Mesendoderm (in vitro differentiated cells): ENCODE measurements at regions not wholly inside any gene's neighbourhood (a gene's known extent, or its start where the extent isn't known, plus 50 kb on each side); places are given as distances from the start of the nearest gene placed in this dataset.

Experiments used
- DNase-seq: peaks from one replicate; pipeline ENCODE4 v3.0.0; 2013
- H2AK5ac ChIP-seq: 2 replicates; pipeline ENCODE4 v1.6.1; 2013; ENCODE audit warnings: low read length, inconsistent platforms
- H2BK120ac ChIP-seq: 2 replicates; pipeline ENCODE4 v1.6.1; 2013; ENCODE audit warnings: low read depth, mild to moderate bottlenecking, low read length, moderate library complexity, mixed read lengths
- H2BK15ac ChIP-seq: replicated peaks from 2 replicates; pipeline ENCODE4 v1.6.1; 2013; ENCODE audit warnings: low read depth, mild to moderate bottlenecking, moderate library complexity
- H2BK5ac ChIP-seq: 2 replicates; pipeline ENCODE4 v1.6.1; 2013; ENCODE audit warnings: low read length, inconsistent platforms
- H3K18ac ChIP-seq: 2 replicates; pipeline ENCODE4 v1.6.1; 2013; ENCODE audit warnings: mild to moderate bottlenecking, low read length, mixed read lengths
- H3K23ac ChIP-seq: one replicate; pipeline ENCODE4 v1.6.1; 2013; ENCODE audit warnings: low read length
- H3K27ac ChIP-seq: 2 replicates; pipeline ENCODE4 v1.5.1; 2013; ENCODE audit warnings: low read depth, mild to moderate bottlenecking, inconsistent platforms, low read length, moderate library complexity
- H3K27me3 ChIP-seq: 2 replicates; pipeline ENCODE4 v1.6.1; 2013; ENCODE audit warnings: low read length, control low read depth, mild to moderate bottlenecking, inconsistent platforms; ENCODE audit not compliant: insufficient read depth, poor library complexity
- H3K36me3 ChIP-seq: 2 replicates; pipeline ENCODE4 v1.6.1; 2013; ENCODE audit warnings: low read length, inconsistent platforms; ENCODE audit not compliant: control insufficient read depth, insufficient read depth
- H3K4ac ChIP-seq: one replicate; pipeline ENCODE4 v1.6.1; 2013; ENCODE audit warnings: low read depth, mild to moderate bottlenecking, low read length, moderate library complexity
- H3K4me1 ChIP-seq: 2 replicates; pipeline ENCODE4 v1.6.1; 2013; ENCODE audit warnings: low read depth, low read length, inconsistent platforms; ENCODE audit not compliant: control insufficient read depth
- H3K4me2 ChIP-seq: 2 replicates; pipeline ENCODE4 v1.6.1; 2013; ENCODE audit warnings: low read length
- H3K4me3 ChIP-seq: 2 replicates; pipeline ENCODE4 v1.5.1; 2013; ENCODE audit warnings: mild to moderate bottlenecking, low read length
- H3K56ac ChIP-seq: one replicate; pipeline ENCODE4 v1.6.1; 2013; ENCODE audit warnings: low read length
- H3K79me1 ChIP-seq: 2 replicates; pipeline ENCODE4 v1.6.1; 2013; ENCODE audit warnings: low read length, inconsistent platforms
- H3K79me2 ChIP-seq: 2 replicates; pipeline ENCODE4 v1.6.1; 2013; ENCODE audit warnings: mild to moderate bottlenecking, low read length; ENCODE audit not compliant: control insufficient read depth, insufficient read depth
- H3K9ac ChIP-seq: 2 replicates; pipeline ENCODE4 v1.6.1; 2013; ENCODE audit warnings: low read length, inconsistent platforms
- H4K5ac ChIP-seq: one replicate; pipeline ENCODE4 v1.6.1; 2013; ENCODE audit warnings: low read length
- H4K8ac ChIP-seq: one replicate; pipeline ENCODE4 v1.6.1; 2013; ENCODE audit warnings: low read depth, mild to moderate bottlenecking, control low read depth, low read length, moderate library complexity
- WGBS: extraction: QIAGEN DNeasy Blood & Tissue Kit; methylation state at CpG from one replicate; pipeline ENCODE4 v1.1.7; 2013; ENCODE audit warnings: low lambda C conversion rate, missing lambda C conversion rate; ENCODE audit not compliant: insufficient coverage; ENCODE audit errors: extremely low coverage; 5-methylcytosine and 5-hydroxymethylcytosine counted together

- no peak overlapping the region for H3K18ac ChIP-seq
- H2BK5ac ChIP-seq = no peak overlapping the region
- no peak overlapping the region for H4K5ac ChIP-seq
- H3K79me1 ChIP-seq = no peaks in the 10 kb centered on the region
- no peak overlapping the region for H3K23ac ChIP-seq
- H3K4ac ChIP-seq = no peak overlapping the region
- no peak overlapping the region for H3K4me3 ChIP-seq
- H3K4me2 ChIP-seq = no peak overlapping the region
- H4K8ac ChIP-seq = no peak overlapping the region
- H2BK120ac ChIP-seq = no peak overlapping the region
- no peaks in the 10 kb centered on the region for H3K79me2 ChIP-seq
- H3K27me3 ChIP-seq = no peaks in the 10 kb centered on the region
- H2BK15ac ChIP-seq = no peak overlapping the region
- no peak overlapping the region for H3K9ac ChIP-seq
- no peak for DNase-seq
- H3K4me1 ChIP-seq = no peaks in the 10 kb centered on the region
- no CpG with 5 or more reads among the region's 5 CpGs for WGBS
- H3K56ac ChIP-seq = no peak overlapping the region
- no peak overlapping the region for H2AK5ac ChIP-seq
- H3K36me3 ChIP-seq = no peaks in the 10 kb centered on the region
- H3K27ac ChIP-seq = no peak overlapping the region
Measured at GRCh38 chr5:82924226-82925060, 152.8 kb downstream of the TMEM167A start.

- H4K8ac ChIP-seq = no peak overlapping the region
Measured at GRCh38 chr5:82922086-82922734, 155.0 kb downstream of the TMEM167A start.

GRCh38 chr5:82918311-82919031, 158.7 kb downstream of the TMEM167A start:
- Histone ChIP-seq H2BK5ac (no peak overlapping the region), H2BK15ac (no peak overlapping the region)
- WGBS = no CpG with 5 or more reads among the region's 3 CpGs

More at GRCh38 chr5:82922086-82922734, 155.0 kb downstream of the TMEM167A start:
- H2BK5ac ChIP-seq = no peak overlapping the region
- H3K56ac ChIP-seq = no peak overlapping the region
- H3K23ac ChIP-seq = no peak overlapping the region
- H3K4ac ChIP-seq = no peak overlapping the region
- no peak overlapping the region for H3K9ac ChIP-seq
- no peak overlapping the region for H3K18ac ChIP-seq
- H3K79me1 ChIP-seq = no peaks in the 10 kb centered on the region
- H3K4me2 ChIP-seq = no peak overlapping the region
- no CpG with 5 or more reads among the region's 10 CpGs for WGBS
- no peak overlapping the region for H3K27ac ChIP-seq
- no peak overlapping the region for H2AK5ac ChIP-seq
- H3K27me3 ChIP-seq = no peaks in the 10 kb centered on the region
- H3K4me1 ChIP-seq = no peaks in the 10 kb centered on the region
- DNase-seq = no peak
- no peak overlapping the region for H2BK15ac ChIP-seq
- H2BK120ac ChIP-seq = no peak overlapping the region
- no peak overlapping the region for H3K4me3 ChIP-seq
- H4K5ac ChIP-seq = no peak overlapping the region
- H3K79me2 ChIP-seq = no peaks in the 10 kb centered on the region
- no peaks in the 10 kb centered on the region for H3K36me3 ChIP-seq

GRCh38 chr5:82917584-82917983, 159.6 kb downstream of the TMEM167A start:
- no peaks in the 10 kb centered on the region for H3K27me3 ChIP-seq
- no peak overlapping the region for H3K27ac ChIP-seq
- H4K8ac ChIP-seq = no peak overlapping the region
- no peak overlapping the region for H2AK5ac ChIP-seq
- H3K4me3 ChIP-seq = no peak overlapping the region
- no peak overlapping the region for H2BK5ac ChIP-seq
- no peaks in the 10 kb centered on the region for H3K36me3 ChIP-seq
- no peak overlapping the region for H2BK15ac ChIP-seq
- H2BK120ac ChIP-seq = no peak overlapping the region
- no peak overlapping the region for H3K56ac ChIP-seq
- no peaks in the 10 kb centered on the region for H3K79me1 ChIP-seq
- H4K5ac ChIP-seq = no peak overlapping the region
- H3K23ac ChIP-seq = no peak overlapping the region
- no CpG with 5 or more reads among the region's 4 CpGs for WGBS
- H3K4ac ChIP-seq = no peak overlapping the region
- H3K79me2 ChIP-seq = no peaks in the 10 kb centered on the region
- no peak overlapping the region for H3K4me2 ChIP-seq
- no peak overlapping the region for H3K18ac ChIP-seq
- DNase-seq = no peak
- H3K4me1 ChIP-seq = no peaks in the 10 kb centered on the region
- no peak overlapping the region for H3K9ac ChIP-seq

More at GRCh38 chr5:82918311-82919031, 158.7 kb downstream of the TMEM167A start:
- no peak overlapping the region for H2AK5ac ChIP-seq
- H3K18ac ChIP-seq = no peak overlapping the region
- no peak overlapping the region for H2BK120ac ChIP-seq
- H3K4me3 ChIP-seq = no peak overlapping the region
- H3K9ac ChIP-seq = no peak overlapping the region
- H3K4me2 ChIP-seq = no peak overlapping the region
- no peak overlapping the region for H3K23ac ChIP-seq
- no peak overlapping the region for H3K56ac ChIP-seq
- no peaks in the 10 kb centered on the region for H3K27me3 ChIP-seq
- no peaks in the 10 kb centered on the region for H3K79me2 ChIP-seq
- H4K8ac ChIP-seq = no peak overlapping the region
- H3K36me3 ChIP-seq = no peaks in the 10 kb centered on the region
- no peaks in the 10 kb centered on the region for H3K79me1 ChIP-seq
- H3K4ac ChIP-seq = no peak overlapping the region
- H3K27ac ChIP-seq = no peak overlapping the region
- H3K4me1 ChIP-seq = no peaks in the 10 kb centered on the region
- DNase-seq = no peak
- H4K5ac ChIP-seq = no peak overlapping the region

GRCh38 chr5:82913971-82914370, 163.2 kb downstream of the TMEM167A start:
- no peak overlapping the region for H3K4me3 ChIP-seq
- H2BK120ac ChIP-seq = no peak overlapping the region
- H3K27me3 ChIP-seq = no peaks in the 10 kb centered on the region
- no peak overlapping the region for H3K9ac ChIP-seq
- no peak for DNase-seq
- no peak overlapping the region for H3K23ac ChIP-seq
- no peak overlapping the region for H2BK5ac ChIP-seq
- no peaks in the 10 kb centered on the region for H3K79me2 ChIP-seq
- no peaks in the 10 kb centered on the region for H3K36me3 ChIP-seq
- H4K8ac ChIP-seq = no peak overlapping the region
- H3K27ac ChIP-seq = no peak overlapping the region
- no peak overlapping the region for H2BK15ac ChIP-seq
- no peaks in the 10 kb centered on the region for H3K4me1 ChIP-seq
- no peak overlapping the region for H3K18ac ChIP-seq
- no peak overlapping the region for H3K4me2 ChIP-seq
- no peaks in the 10 kb centered on the region for H3K79me1 ChIP-seq
- H3K56ac ChIP-seq = no peak overlapping the region
- H3K4ac ChIP-seq = no peak overlapping the region
- no peak overlapping the region for H4K5ac ChIP-seq
- H2AK5ac ChIP-seq = no peak overlapping the region
